OCI-LY7 (cell line): ENCODE measurements at regions not wholly inside any gene's neighbourhood (a gene's known extent, or its start where the extent isn't known, plus 50 kb on each side); places are given as distances from the start of the nearest gene placed in this dataset.

Experiments
- BruUV-seq: library from RNA; stranded (reverse); fragments of 400-500 nt; replicated peaks from 2 replicates; lab custom pipeline; 2021; lab: Mats Ljungman, UMichigan
- CTCF ChIA-PET: fragments of 300-600 bp; sonication (Branson Sonifier 250); formaldehyde crosslinking; loops from one replicate; lab custom pipeline; 2022; ENCODE audit warnings: antibody characterized with exemption; ENCODE audit not compliant: unreplicated experiment; lab: Charles Lee
- POLR2A ChIA-PET: fragments of 300-600 bp; sonication (Branson Sonifier 250); formaldehyde crosslinking; loops from one replicate; lab custom pipeline; 2022; ENCODE audit warnings: antibody characterized with exemption; lab: Charles Lee
- DNase-seq: peaks from one replicate; pipeline ENCODE4 v3.0.0-alpha.2; 2015; ENCODE audit warnings: low spot score
- H2AFZ ChIP-seq: fragments of 200-600 bp; sonication (generic), shearing (Covaris generic); 2 replicates; pipeline ENCODE4 v1.6.1; 2014; ENCODE audit warnings: mild to moderate bottlenecking, antibody characterized with exemption, low read length, moderate library complexity
- H3K27ac ChIP-seq: fragments of 200-600 bp; sonication (generic); 2 replicates; pipeline ENCODE4 v1.5.1; 2014; ENCODE audit warnings: mixed run types, low read depth, mild to moderate bottlenecking, moderate library complexity, low read length, inconsistent platforms; ENCODE audit not compliant: poor library complexity, severe bottlenecking
- H3K36me3 ChIP-seq: fragments of 200-600 bp; sonication (generic); 2 replicates; pipeline ENCODE4 v1.6.1; 2014; ENCODE audit warnings: mild to moderate bottlenecking, antibody characterized with exemption, low read length, moderate library complexity, mixed read lengths; ENCODE audit not compliant: insufficient read depth
- H3K4me1 ChIP-seq: fragments of 200-600 bp; sonication (generic); 2 replicates; pipeline ENCODE4 v1.5.1; 2014; ENCODE audit warnings: mild to moderate bottlenecking, low read length; ENCODE audit not compliant: insufficient read depth, poor library complexity, severe bottlenecking
- H3K4me2 ChIP-seq: fragments of 200-600 bp; sonication (generic); 2 replicates; pipeline ENCODE4 v1.6.1; 2014; ENCODE audit warnings: mild to moderate bottlenecking, low read length
- H3K4me3 ChIP-seq: fragments of 200-600 bp; sonication (generic); 2 replicates; pipeline ENCODE4 v1.5.1; 2014; ENCODE audit warnings: mild to moderate bottlenecking, low read depth, low read length; ENCODE audit not compliant: poor library complexity, severe bottlenecking
- H3K79me2 ChIP-seq: fragments of 200-600 bp; sonication (generic); 2 replicates; pipeline ENCODE4 v1.6.1; 2016; ENCODE audit warnings: low read depth, mild to moderate bottlenecking, low read length, moderate library complexity, mixed read lengths; ENCODE audit not compliant: insufficient read depth
- H3K9me2 ChIP-seq: fragments of 200-600 bp; sonication (generic); 2 replicates; pipeline ENCODE4 v1.6.1; 2016; ENCODE audit warnings: mild to moderate bottlenecking, low read length, mixed read lengths; ENCODE audit not compliant: insufficient read depth
- H3K9me3 ChIP-seq: fragments of 200-600 bp; sonication (generic); 2 replicates; pipeline ENCODE4 v1.6.1; 2014; ENCODE audit warnings: mild to moderate bottlenecking, mixed run types, low read length, mixed read lengths
- H4K20me1 ChIP-seq: fragments of 200-600 bp; sonication (generic); 2 replicates; pipeline ENCODE4 v1.6.1; 2014; ENCODE audit warnings: mild to moderate bottlenecking, antibody characterized with exemption, low read length, moderate library complexity, mixed read lengths; ENCODE audit not compliant: insufficient read depth
- EZH2phosphoT487 ChIP-seq: fragments of 200-600 bp; sonication (generic); IDR thresholded peaks from 2 replicates; pipeline ENCODE4 v1.6.1; 2018; ENCODE audit warnings: low read depth, borderline replicate concordance, mild to moderate bottlenecking, mixed run types, antibody characterized with exemption, low read length, moderate library complexity, mixed read lengths
- intact Hi-C: fragments of 100-400 bp; cut with micrococcal nuclease; formaldehyde crosslinking; loops from one replicate; pipeline ENCODE4 v1.10.0; 2022; ENCODE audit not compliant: unreplicated experiment
- TF ChIP-seq, protein P1 (sequence below): fragments of 200-600 bp; sonication (generic); conservative IDR thresholded peaks from 2 replicates; pipeline ENCODE4 v1.5.1; 2014; ENCODE audit warnings: mild to moderate bottlenecking, antibody characterized with exemption, low read length, moderate library complexity, mixed read lengths

DNA sequence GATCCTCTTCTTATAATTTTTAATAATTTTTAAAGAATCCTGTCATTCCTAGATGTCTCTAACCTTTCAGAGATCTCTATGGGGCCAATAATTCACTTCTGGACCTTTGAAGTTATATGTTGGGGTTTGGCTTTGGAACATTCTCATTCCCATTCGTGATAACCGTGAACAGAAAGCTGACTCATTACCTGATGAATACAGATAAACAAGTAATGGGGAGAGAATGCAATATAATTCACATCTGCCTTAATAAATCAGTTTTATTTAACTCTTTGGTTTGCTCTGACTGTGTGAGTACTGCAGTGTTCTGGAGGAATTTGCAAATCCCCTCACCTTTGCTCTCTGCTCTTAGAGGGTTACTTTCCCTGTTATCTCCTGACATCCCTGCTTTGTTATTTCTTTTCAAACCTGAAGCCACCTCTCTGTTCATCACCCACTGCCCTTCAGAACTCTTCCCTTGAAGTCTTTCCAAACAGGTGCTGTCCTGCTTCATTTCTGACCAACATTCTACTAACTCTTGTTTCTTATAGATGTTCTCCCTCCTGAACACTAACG, 79.6 kb upstream of the SLC38A2 start:
- Histone ChIP-seq H3K79me2 (no peaks in the 10 kb centered on the region), H3K4me1 (no peaks in the 10 kb centered on the region), H3K27ac (no peak overlapping the region), H3K36me3 (no peaks in the 10 kb centered on the region), H3K9me3 (no peaks in the 10 kb centered on the region), H4K20me1 (no peaks in the 10 kb centered on the region), H3K4me2 (no peak overlapping the region), H3K4me3 (no peak overlapping the region), H2AFZ (no peak overlapping the region), H3K9me2 (no peaks in the 10 kb centered on the region)
- ChIA-PET POLR2A (no interaction called here), CTCF (no interaction called here)
- intact Hi-C loops: no loop called here
- DNase-seq: no peak
- BruUV-seq: no TSS peak
- TF ChIP-seq, protein P1, sequence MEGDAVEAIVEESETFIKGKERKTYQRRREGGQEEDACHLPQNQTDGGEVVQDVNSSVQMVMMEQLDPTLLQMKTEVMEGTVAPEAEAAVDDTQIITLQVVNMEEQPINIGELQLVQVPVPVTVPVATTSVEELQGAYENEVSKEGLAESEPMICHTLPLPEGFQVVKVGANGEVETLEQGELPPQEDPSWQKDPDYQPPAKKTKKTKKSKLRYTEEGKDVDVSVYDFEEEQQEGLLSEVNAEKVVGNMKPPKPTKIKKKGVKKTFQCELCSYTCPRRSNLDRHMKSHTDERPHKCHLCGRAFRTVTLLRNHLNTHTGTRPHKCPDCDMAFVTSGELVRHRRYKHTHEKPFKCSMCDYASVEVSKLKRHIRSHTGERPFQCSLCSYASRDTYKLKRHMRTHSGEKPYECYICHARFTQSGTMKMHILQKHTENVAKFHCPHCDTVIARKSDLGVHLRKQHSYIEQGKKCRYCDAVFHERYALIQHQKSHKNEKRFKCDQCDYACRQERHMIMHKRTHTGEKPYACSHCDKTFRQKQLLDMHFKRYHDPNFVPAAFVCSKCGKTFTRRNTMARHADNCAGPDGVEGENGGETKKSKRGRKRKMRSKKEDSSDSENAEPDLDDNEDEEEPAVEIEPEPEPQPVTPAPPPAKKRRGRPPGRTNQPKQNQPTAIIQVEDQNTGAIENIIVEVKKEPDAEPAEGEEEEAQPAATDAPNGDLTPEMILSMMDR: no peak
- no peak for TF ChIP-seq EZH2phosphoT487

DNA sequence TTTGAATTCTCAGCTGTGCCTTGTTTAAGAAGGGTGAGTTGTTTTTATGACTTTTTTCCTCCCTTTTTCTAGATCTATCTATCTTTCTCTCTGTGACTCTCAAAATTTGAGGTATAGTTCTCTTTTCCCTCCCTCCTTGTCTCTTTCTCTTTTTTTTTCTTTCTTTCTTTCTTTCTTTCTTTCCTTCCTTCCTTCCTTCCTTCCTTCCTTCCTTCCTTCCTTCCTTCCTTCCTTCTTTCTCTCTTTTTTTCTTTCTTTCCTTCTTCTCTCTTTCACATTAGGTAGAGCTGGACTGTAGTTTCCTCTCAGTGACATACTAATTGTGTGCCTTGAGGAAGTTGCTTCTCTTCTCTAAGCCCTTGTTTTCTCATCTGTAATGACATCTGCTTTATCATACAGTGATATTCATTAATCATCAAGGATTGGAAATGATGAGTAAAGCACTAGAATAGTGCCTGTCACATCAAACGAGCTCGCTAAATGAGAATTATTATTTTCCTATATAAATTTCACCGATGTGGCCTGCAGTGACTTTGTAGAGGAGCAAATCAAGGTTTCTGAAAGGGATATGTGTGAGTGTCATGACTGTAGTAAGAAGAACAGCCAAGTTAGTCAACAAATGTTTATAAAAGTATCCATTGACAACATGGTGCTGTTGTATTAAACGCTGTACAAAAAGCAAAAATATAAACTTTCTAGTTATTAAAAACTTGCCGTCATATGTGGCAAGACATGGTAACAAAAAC, 78.9 kb upstream of the SLC38A2 start:
- Histone ChIP-seq H3K27ac (no peak overlapping the region), H3K79me2 (no peaks in the 10 kb centered on the region), H3K9me2 (no peaks in the 10 kb centered on the region), H3K36me3 (no peaks in the 10 kb centered on the region), H3K4me2 (no peak overlapping the region), H3K4me3 (no peak overlapping the region), H4K20me1 (no peaks in the 10 kb centered on the region), H3K9me3 (no peaks in the 10 kb centered on the region), H2AFZ (no peak overlapping the region), H3K4me1 (no peaks in the 10 kb centered on the region)
- no TSS peak for BruUV-seq
- TF ChIP-seq EZH2phosphoT487: no peak
- TF ChIP-seq, protein P1: no peak
- DNase-seq: no peak
- POLR2A ChIA-PET: no interaction called here
- CTCF ChIA-PET: no interaction called here
- intact Hi-C loops: no loop called here

DNA sequence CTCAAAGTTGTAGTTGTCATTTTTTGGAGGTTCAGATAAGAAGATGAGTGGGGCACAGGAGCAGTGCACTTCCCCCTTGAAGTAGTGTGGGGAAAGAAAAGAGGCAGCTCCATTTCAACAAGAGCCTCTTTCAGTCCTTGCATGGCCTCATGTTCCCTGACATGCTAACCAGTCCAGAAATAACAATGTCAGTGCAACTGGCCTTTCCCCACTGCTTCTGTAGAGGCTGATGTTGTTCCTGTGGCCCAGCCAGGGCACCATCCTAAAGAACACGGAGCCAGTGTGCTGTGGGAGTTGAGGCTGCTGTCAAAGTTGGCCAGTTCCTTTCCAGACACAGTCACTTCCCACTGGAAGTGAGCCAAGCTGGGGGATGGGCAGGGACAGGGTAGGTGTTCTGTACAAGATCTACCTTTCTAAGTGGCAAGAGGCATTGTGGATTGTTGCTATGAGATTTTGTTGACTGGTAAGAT, 77.7 kb upstream of the SLC38A2 start:
- Histone ChIP-seq H2AFZ (no peak overlapping the region), H3K36me3 (no peaks in the 10 kb centered on the region), H3K4me3 (no peak overlapping the region), H3K27ac (no peak overlapping the region), H3K9me3 (no peaks in the 10 kb centered on the region), H4K20me1 (no peaks in the 10 kb centered on the region), H3K79me2 (no peaks in the 10 kb centered on the region), H3K4me1 (no peaks in the 10 kb centered on the region), H3K9me2 (no peaks in the 10 kb centered on the region), H3K4me2 (no peak overlapping the region)
- DNase-seq: no peak
- no TSS peak for BruUV-seq
- CTCF ChIA-PET: no interaction called here
- TF ChIP-seq, protein P1: no peak
- TF ChIP-seq EZH2phosphoT487: no peak
- intact Hi-C loops: no loop called here
- POLR2A ChIA-PET: interaction anchor here (0.6 to 0.7 kb wide), 3 partner anchors 36 to 912 kb away, joined by 3 to 5 read pairs (median 4); no protein-coding TSS in a partner anchor
